GM21529 (cell line): ENCODE measurements at regions not wholly inside any gene's neighbourhood (a gene's known extent, or its start where the extent isn't known, plus 50 kb on each side); places are given as distances from the start of the nearest gene placed in this dataset.

Experiments
- ATAC-seq: cut with Tn5 transposase; IDR thresholded peaks from one replicate; pipeline ENCODE4 v1.9.1; 2021; ENCODE audit not compliant: unreplicated experiment

DNA sequence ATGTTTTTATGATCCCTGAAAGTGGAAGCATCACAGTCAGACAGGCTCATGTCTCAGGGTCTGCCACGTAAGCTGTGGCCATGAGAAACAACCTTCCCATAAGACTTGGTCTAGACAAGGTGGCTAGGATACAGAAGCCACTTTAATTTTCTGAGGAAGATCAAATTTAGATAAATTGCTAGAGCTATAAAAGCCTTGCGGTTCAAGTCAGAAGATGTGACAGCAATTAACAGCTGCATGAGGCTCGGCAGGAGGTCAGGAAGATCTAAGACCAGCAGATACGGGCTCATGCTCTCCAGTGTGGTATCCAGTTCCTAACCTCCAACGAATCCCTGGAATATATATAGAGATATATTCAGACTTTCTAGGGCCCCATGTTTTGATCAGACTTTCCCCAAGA lies 577.1 kb downstream of the PLPP3 start:
- ATAC-seq, result no peak

DNA sequence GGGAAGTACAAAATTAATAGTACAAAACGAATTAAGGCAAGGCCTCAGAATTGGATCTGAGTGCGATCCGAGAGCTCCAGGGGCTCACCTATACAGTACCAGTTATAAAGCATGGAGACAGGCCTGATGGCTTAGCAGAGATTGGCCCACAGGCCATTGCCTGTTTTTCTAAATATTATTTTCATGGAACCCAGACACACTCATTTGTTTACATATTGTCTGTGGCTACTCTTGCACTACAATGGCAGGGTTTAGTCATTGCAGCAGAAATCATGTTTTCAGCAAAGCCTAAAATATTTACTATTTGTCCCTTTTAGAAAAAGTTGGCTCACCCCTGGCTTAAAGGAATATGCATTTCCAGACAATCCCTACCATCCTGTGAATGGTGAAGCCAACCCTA lies 578.9 kb downstream of the PLPP3 start:
- no peak for ATAC-seq

DNA sequence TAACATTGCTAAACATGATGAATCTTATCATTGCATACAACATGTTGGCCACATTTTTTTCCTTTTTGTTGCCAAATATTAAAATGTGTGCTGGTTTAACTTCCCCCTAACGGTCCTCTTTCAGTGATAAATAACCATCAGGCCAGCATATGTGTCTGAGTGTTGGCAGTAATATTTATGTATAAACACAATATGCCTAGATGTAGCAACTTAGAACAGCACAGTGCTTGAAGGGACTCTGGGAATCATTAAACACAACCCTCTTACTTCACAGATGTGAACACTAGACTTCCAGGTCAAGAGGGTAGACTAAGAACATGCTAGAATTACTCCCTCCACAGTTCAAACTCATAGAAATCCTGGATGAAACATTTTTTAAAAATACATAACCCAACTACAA lies 581.8 kb downstream of the PLPP3 start:
- ATAC-seq, result no peak

DNA sequence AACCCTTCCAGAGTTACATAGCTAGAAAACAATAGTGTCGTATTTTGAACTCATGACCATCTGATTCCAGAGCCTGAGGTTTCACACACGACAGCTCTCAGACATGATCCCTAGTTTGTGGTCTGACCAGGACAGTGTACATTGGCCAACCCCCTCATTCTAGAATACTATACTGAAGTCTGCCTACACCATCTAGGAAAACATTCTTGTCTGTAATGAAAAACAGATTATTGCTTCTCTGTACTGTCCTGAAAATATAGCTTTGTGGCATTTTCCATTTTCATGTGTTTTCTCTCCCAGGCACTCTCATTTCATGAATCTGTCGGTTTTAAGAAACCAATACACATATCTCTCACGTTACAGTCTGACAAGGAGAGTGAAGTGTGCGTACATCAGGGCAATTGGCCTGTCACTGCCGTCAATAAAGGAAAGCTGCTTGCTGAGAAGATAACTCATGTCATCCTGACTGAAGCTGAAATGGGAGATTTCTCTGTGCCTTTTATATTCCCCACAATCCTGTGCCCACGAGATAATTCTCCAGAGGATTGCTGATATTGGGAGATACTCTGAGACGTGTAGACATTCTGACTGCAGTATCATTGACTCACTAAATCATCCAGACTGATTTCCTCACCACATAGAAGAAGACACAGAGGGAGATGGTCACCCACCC lies 585.6 kb downstream of the PLPP3 start:
- ATAC-seq, result no peak

DNA sequence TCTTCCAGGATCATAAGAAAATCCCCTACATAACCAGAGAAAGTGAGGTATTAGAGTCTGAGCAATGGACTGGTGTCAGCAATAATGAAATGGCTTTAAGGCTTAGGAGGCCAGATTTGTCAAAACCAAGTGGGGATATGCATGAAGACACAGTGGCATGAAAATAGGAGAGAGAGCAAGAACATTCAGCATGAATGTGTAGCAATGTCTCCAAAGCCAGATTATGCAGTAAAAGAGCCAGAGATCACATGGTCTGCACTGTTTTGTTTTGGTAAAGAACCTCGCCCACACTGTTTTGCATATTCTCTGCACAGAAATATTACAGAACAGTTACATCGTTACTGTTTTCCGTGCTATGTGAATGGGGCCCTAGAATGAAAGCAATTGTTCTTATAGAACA lies 589.4 kb downstream of the PLPP3 start:
- no peak for ATAC-seq

DNA sequence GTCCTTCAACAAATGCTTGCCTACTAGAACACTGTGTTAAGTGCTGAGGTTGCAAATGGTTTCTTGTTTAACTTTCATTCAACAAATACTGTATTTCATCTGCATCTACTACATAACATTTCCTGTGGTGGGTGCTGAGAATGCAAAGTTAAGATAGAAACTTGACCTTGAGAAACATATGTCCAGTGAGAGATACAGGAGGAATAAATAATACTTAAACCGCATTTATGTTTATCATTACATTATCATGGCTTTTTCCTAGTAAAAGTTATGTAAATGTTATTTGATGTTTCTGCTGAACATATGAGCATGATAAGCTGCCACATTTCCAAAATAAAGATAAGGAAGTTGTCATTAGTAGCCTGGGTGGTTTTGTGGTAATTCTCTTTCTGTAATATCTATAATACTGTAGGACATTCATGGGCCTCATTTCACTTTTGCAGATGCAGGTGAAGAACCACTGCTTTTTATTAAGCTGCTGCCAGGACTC lies 590.4 kb downstream of the PLPP3 start:
- ATAC-seq, result no peak

DNA sequence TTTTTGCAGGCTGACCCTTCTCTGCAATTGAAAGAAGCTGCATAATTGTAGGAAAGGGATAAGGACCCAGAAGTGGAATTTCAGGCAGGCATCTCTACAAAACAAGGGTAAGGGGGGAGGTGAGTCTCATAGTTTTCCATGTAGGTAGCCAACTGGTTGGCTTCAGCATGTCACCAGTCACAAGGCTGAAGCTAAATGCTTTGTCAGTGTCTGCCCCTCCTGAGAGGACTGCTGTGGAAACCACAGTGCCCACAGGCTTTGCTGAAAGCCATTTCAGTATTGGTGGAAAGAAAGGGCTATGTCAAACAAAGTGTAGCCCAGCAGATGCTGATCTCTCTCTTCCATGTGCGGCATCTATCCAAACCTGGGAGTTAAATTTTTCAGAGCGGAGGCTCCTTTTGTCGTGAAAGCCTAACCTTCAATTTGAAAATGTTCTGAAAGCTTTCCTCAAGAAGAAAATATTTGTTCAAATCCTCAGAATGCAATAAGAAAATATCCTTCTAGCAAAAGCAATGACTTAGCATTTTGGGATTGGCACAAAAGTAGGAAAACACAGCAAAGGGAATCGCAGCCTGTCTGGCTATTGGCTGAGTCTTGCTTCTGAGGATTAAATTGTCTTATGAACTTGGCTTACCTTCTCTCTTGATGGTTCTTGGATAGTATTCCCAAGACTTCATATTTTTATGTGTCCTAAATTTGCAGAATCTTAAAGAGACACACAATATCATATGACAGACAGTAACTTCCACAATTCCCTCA lies 591.7 kb downstream of the PLPP3 start:
- ATAC-seq, result no peak

DNA sequence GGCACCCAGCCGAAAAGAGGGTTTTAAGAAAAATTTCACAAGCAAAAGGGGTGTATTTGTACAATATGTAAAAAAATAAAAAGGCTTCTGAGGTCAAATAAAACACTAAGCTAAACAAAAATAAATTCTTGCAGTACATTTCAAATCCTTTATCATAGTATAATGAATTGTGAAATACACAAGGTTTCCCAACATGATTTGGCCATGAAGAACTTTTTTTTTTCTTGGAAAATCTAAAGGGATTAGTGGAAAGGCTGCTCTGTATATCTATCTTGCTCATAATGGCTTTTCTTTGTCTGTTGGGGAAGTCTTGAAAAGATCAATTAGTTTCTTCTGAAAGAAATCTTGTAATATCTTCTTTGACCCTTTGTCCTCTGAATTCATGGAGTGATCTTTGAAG lies 593.4 kb downstream of the PLPP3 start:
- ATAC-seq, result no peak

DNA sequence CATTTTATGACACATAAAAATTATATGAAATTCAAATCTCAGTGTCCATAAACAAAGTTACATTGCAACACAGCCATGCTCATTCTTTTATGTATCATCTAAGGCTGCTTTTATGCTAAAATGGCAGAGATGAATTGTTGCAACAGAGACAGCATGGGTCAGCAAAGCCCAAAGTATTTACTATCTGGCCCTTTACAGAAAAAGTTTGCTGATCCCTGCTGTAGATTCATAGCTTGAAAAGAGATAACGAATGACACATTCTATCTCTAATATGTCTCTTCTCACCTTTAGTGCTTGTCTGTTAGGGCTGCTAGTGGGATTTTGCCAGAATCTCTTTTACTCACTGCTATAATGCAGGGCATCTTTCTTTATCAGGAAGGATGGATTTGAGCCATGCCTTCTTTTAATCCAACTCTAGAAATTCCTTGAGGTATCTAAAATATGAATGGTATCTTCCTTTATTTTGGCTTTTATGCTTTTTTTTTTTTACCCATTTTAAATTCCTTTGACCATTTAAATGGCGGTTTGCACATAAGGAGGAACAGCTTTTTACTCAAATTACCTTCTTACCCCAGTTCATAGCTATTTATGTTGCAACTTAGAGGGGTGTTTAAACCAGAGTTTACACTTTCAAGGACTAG lies 598.2 kb downstream of the PLPP3 start:
- ATAC-seq, result no peak

DNA sequence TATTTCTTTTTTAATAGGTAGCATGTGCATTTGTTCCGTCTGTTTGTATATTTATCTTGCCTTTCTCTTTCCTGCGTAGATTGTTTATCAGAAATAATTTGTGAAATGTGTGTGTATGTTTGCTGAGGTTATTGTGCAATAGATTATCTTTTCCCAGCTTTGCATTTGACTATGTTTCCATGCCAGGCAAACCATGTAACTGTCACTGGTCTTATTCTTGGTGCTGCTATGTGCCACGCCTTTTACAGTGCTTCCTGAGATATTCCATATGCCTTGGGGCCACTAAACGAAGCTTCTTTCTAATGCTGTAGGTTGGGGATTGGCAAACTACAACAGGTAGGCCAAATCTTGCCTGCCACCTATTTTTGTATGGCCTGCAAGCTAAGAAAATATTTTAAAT lies 598.8 kb downstream of the PLPP3 start:
- ATAC-seq, result no peak

DNA sequence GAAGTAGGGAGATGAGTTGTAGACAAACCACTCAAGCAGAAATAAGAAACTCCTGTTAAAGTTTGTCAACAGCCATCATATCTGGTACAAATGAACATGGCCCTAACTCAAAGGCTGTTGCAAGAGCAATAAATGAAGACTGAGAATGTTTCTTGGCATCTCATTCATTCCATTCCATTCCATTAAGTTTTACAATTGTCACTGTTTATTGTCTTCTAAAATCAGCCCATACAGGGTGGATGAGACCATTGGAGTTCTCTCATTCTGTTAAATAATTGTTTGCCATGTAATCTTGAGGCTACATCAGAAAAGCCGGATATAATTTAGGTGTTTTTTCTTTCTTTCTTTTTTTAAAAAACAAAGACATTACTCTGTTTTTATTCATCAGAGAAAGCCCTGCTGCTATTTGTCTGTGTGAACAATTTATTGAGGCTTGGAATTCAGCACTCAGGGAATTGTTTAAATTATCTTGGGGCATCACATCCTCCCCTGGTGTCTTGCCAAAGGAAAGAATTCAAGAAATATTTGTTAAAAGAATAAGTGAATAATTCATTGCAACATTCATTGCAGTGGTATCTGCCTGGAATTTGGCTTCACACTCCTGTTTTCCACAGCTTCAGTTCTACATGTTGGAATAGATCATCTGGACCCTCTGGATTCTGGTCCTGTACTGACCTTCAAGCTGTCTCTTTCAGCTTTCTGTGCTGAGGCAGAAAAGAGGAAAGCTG lies 604.5 kb downstream of the PLPP3 start:
- ATAC-seq, result no peak

DNA sequence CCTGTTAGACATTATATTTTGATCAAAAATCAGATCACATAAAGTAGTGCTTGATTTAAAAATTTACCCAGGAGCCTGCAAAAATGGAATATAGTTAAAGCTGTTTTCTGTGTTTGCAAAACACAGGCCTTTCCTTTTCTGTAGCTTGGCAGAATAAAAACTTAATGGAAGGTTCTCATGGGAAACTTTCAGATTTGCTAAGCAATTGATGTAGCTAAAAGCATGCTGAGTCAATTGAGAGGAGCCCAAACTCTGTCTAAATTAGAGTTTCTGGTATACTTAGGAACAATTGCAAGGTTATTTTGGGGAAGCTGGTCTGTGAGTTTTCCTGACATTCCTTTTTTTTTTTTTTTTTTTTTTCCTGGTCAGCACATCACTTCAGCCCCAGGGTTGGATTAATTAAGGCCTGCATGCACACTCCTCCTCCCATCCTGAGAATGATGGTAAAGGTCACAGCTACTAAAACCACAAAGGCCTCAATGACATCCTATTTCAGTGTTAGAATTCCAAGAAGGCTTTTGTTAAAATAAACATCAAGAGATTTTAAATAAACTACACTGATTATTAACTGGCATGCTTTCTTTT lies 608.7 kb downstream of the PLPP3 start:
- ATAC-seq, result no peak

DNA sequence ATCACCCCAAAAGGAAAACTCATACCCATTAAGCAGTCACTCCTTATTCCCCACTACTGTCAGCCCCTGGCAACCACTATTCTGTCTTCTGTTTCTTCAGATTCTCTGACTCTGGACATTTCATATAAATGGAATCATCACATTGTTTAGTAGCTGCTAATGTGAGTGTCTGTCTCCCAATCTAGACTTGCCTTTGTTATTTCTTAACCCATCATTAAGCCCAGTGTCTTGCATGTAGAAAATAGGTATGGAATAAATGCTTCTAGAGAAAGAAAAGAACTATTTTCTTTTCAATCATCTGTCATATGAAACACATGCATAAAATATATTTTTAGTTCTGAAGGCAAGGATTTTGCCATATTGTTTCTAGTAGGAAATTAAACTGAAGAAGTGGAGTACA lies 610.0 kb downstream of the PLPP3 start:
- ATAC-seq, result no peak

DNA sequence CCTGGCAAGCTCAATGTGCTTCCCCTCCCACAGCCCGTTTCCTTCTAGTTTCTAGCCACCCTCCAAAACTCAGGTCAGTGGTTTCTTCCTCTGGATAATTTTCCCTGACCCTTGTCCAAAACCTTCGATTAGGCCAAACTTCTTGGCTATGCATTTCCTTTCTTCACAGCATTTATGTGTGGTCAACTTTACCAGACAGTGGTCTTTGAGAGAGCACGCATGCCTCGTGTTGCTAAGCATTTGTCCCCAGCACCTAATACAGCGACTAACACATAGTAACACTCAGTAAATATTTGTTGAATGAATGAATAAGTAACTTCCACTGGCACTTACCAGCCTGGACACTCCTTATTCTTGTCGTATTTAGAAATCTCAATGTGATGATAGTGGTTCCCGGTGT lies 610.7 kb downstream of the PLPP3 start:
- ATAC-seq, result no peak

DNA sequence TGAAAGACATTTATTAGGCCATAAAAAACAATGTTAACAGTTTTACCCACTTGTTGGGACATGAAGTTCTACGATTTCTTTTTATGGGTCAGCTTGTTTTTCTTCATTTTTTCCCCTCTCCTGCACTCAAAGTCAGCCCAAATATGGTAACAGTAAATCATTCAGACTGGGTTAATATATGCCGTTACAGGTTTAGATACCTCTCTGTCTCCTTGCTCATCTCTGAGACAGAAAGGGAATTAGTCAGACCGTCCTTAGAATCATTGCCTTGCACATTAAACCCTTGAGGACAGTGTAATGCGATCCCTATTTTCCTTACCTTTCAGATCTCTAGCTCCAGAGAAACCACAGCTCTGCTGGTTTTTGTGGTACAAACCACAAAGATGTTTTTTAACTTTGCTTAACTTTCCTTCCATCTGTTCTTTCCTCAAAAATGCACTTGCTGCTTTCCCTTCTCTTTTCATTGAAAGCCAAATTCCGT lies 613.3 kb downstream of the PLPP3 start:
- no peak for ATAC-seq

DNA sequence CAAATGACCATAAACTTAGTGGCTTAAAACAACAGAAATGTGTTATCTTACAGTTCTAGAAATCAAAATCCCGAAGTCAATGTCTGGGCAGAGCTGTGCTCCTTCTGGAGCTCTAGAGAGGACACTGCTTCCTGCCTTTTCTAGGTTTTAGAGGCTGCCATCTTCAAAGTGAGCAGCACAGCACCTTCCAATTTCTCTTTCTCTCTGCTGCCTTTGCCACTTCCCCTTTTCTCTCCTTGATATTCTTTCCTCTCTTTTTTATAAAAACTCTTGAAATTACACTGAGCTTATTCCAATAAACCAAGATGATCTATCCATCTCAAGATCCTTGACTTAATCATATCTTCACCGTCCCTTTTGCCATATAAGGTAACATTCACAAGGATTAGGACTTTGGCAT lies 616.9 kb downstream of the PLPP3 start:
- no peak for ATAC-seq

DNA sequence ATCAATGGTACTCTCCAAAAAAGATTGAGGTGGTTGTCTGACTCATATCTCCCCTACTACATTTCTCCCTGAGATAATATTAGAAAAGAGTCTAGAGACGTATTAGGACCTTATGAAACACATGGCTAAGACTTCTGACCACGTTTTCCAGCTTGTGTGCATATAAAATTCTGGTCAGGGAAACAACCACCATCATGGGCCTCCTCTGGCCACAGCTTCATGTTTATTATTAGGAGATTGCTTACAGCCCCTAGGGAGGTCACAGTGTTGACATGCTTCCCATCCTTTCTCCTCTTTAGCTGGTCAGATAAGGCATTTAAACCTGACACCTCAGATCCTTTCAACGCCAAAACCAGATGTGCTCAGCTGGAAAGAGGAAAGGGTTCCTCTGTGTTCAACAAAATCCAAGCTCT lies 620.2 kb downstream of the PLPP3 start:
- ATAC-seq, result no peak

DNA sequence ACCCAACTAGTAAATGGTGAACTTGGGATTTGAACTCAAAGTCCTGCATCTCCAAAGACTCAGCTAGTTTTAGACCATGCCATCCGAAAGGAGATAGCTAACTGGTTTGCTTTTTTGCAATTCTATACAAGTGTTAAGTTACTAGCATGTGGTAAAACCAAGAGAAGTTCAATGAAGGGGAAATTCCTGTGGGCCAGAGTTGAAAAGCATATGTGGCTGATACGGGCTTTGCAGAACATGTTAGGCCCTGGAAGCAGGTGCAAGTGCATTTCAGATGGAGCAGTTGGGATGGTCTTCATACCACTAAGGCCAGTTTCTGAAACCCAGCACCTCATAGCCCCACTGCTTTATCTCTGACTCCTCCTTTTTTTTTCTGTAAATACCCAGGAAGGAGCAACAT lies 620.9 kb downstream of the PLPP3 start:
- ATAC-seq, result no peak

DNA sequence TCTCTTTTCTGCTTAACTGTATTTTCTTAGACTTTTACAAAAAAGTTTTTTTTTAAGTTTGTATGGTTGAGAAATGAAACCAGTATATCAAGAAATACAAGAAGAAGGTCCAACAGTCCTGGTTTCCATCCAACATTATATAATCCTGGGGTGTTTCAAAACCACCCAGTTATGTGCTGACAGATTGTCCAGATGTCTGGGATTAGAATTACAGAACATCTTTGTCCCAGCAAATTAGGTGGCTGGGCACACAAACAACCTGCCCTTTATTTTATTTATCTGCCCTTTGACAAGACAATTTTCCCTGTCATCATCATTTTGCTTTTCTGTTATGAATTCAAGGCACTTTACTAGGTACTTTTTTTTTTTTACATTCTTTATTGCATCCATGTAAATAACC lies 622.1 kb downstream of the PLPP3 start:
- ATAC-seq, result no peak

DNA sequence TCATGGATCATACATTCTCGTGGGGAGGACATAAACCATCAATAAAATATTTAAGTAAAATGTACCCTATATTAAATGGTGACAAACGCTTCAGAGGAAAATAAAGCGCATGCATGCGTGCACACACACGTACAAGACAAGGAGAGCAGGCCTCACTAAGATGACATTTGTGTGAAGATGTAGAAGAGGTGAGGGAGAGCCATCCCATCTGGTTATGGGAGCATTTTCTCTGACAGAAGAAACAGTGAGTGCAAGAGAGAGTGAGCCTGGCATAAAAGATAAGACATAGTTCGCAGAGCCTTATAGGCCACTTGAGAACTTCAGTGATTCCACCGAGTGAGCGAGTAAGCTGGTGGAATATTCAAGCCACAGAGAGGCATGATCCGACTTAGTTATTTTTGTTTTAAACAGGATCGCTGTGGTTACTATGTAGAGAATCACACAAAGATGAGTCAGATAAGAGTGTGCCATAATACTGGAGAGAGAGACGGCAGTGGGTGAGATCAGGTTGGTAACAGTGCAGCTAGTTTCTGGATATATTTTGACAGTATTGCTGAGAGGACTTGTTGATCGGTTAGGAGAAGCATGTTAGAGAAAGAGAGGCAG lies 624.2 kb downstream of the PLPP3 start:
- ATAC-seq, result no peak

DNA sequence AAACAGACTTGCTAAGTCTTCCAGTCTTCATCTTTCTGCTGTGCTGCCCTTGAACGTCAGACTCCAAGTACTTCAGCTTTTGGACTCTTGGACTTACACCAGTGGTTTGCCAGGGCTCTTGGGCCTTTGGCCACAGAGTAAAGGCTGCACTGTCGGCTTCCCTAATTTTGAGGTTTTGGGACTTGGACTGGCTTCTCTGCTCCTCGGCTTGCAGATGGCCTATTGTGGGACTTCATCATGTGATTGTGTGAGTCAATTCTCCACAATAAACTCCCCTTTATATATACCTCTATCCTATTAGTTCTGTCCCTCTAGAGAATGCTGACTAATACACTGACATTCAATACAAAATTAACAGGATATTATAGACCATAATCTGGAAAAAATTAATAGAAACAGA lies 628.1 kb downstream of the PLPP3 start:
- ATAC-seq, result no peak
